Progenitor cell of endocrine pancreas (in vitro differentiated cells): ENCODE measurements at regions not wholly inside any gene's neighbourhood (a gene's known extent, or its start where the extent isn't known, plus 50 kb on each side); places are given as distances from the start of the nearest gene placed in this dataset.

Source experiments
- DNase-seq: peaks from one replicate; pipeline ENCODE4 v3.0.0; 2021; ENCODE audit warnings: low spot score; ENCODE audit not compliant: unreplicated experiment
- H3K27ac Mint-ChIP-seq: 2 replicates; pipeline ENCODE4 v1.8.0; 2021; ENCODE audit warnings: mild to moderate bottlenecking, moderate library complexity, mixed read lengths
- H3K27me3 Mint-ChIP-seq: 2 replicates; pipeline ENCODE4 v1.8.0; 2021; ENCODE audit warnings: mixed read lengths
- H3K36me3 Mint-ChIP-seq: 2 replicates; pipeline ENCODE4 v1.8.0; 2022; ENCODE audit warnings: mixed read lengths; ENCODE audit not compliant: insufficient read depth
- H3K4me1 Mint-ChIP-seq: 2 replicates; pipeline ENCODE4 v1.8.0; 2021; ENCODE audit warnings: low read depth, mixed read lengths
- H3K4me3 Mint-ChIP-seq: 2 replicates; pipeline ENCODE4 v1.8.0; 2021; ENCODE audit warnings: low read depth, mild to moderate bottlenecking, moderate library complexity, mixed read lengths
- H3K9me3 Mint-ChIP-seq: 2 replicates; pipeline ENCODE4 v1.8.0; 2021; ENCODE audit warnings: low read depth, mixed read lengths
- CTCF ChIP-seq: fragments of 200-600 bp; sonication (generic); IDR thresholded peaks from one replicate; pipeline ENCODE4 v1.5.0; 2021; ENCODE audit warnings: antibody characterized with exemption, mild to moderate bottlenecking; ENCODE audit not compliant: unreplicated experiment

GRCh38 chr2:150742094-150742493, 254.6 kb upstream of the RND3 start:
- no peak overlapping the region for H3K27ac Mint-ChIP-seq
- no peaks in the 10 kb centered on the region for H3K9me3 Mint-ChIP-seq
- TF ChIP-seq CTCF: no peak
- DNase-seq: no peak
- H3K36me3 Mint-ChIP-seq: no peaks in the 10 kb centered on the region
- H3K4me3 Mint-ChIP-seq: no peak overlapping the region
- peaks cover 4% of the 10 kb centered on the region for H3K4me1 Mint-ChIP-seq
- H3K27me3 Mint-ChIP-seq: no peaks in the 10 kb centered on the region

- Mint-ChIP-seq H3K9me3 (no peaks in the 10 kb centered on the region), H3K4me3 (no peak overlapping the region), H3K27ac (no peak overlapping the region), H3K4me1 (peaks cover 9% of the 10 kb centered on the region), H3K27me3 (no peaks in the 10 kb centered on the region), H3K36me3 (no peaks in the 10 kb centered on the region)
- TF ChIP-seq CTCF: no peak
- no peak for DNase-seq
Measured at GRCh38 chr2:150735894-150736498, 248.5 kb upstream of the RND3 start.

- H3K27ac Mint-ChIP-seq: no peak overlapping the region
- H3K4me1 Mint-ChIP-seq: peaks cover 5% of the 10 kb centered on the region
- H3K36me3 Mint-ChIP-seq: no peaks in the 10 kb centered on the region
- H3K9me3 Mint-ChIP-seq: no peaks in the 10 kb centered on the region
- DNase-seq: no peak
- no peaks in the 10 kb centered on the region for H3K27me3 Mint-ChIP-seq
- no peak overlapping the region for H3K4me3 Mint-ChIP-seq
- TF ChIP-seq CTCF: no peak
Measured at GRCh38 chr2:150733051-150733618, 245.7 kb upstream of the RND3 start.

GRCh38 chr2:150732491-150732890, 245.0 kb upstream of the RND3 start:
- no peak for DNase-seq
- Mint-ChIP-seq H3K9me3 (no peaks in the 10 kb centered on the region), H3K36me3 (no peaks in the 10 kb centered on the region), H3K4me1 (peaks cover 5% of the 10 kb centered on the region), H3K27me3 (no peaks in the 10 kb centered on the region), H3K27ac (no peak overlapping the region), H3K4me3 (no peak overlapping the region)
- no peak for TF ChIP-seq CTCF

GRCh38 chr2:150732064-150732463, 244.6 kb upstream of the RND3 start:
- no peaks in the 10 kb centered on the region for H3K36me3 Mint-ChIP-seq
- H3K27me3 Mint-ChIP-seq: no peaks in the 10 kb centered on the region
- H3K4me1 Mint-ChIP-seq: peaks cover 5% of the 10 kb centered on the region
- no peaks in the 10 kb centered on the region for H3K9me3 Mint-ChIP-seq
- no peak for DNase-seq
- H3K27ac Mint-ChIP-seq: no peak overlapping the region
- H3K4me3 Mint-ChIP-seq: no peak overlapping the region
- no peak for TF ChIP-seq CTCF
